ENCODE measurements at regions not wholly inside any gene's neighbourhood (a gene's known extent, or its start where the extent isn't known, plus 50 kb on each side); places are given as distances from the start of the nearest gene placed in this dataset.

GRCh38 chr21:16418226-16418625, 688.4 kb downstream of the USP25 start:
- TF ChIP-seq CTCF (IDR thresholded peaks at IDR 0.05) (no peak), POLR2A (IDR thresholded peaks at IDR 0.05) (no peak)

Data from heart left ventricle (tissue), 13 donors.